SK-N-SH treated with all-trans-retinoic acid at 6 μM for 48 hours (cell line): ENCODE measurements at regions not wholly inside any gene's neighbourhood (a gene's known extent, or its start where the extent isn't known, plus 50 kb on each side); places are given as distances from the start of the nearest gene placed in this dataset.

Source experiments
- ATAC-seq: fragments of 200-7000 bp; cut with Tn5 transposase; 3 replicates; pipeline ENCODE4 v1.9.1; 2020; ENCODE audit warnings: mild to moderate bottlenecking, moderate library complexity
- ARNTL ChIP-seq: fragments of 450-650 bp; formaldehyde crosslinking; IDR thresholded peaks from 2 replicates; pipeline ENCODE4 v1.5.0; 2020; ENCODE audit warnings: low read depth, mild to moderate bottlenecking, moderate library complexity, borderline replicate concordance
- CSDC2 ChIP-seq: fragments of 250-450 bp; sonication (Bioruptor Pico); IDR thresholded peaks from 2 replicates; pipeline ENCODE4 v1.5.0; 2020; ENCODE audit warnings: mild to moderate bottlenecking, moderate library complexity
- ESRRG ChIP-seq: fragments of 250-450 bp; sonication (Bioruptor Pico); IDR thresholded peaks from 2 replicates; pipeline ENCODE4 v1.6.1; 2021; ENCODE audit warnings: mild to moderate bottlenecking
- ISL1 ChIP-seq: fragments of 250-450 bp; sonication (Bioruptor Pico); IDR thresholded peaks from 2 replicates; pipeline ENCODE4 v2.1.2; 2022; ENCODE audit warnings: mild to moderate bottlenecking, moderate library complexity
- OSR1 ChIP-seq: fragments of 250-450 bp; sonication (Bioruptor Pico); IDR thresholded peaks from 2 replicates; pipeline ENCODE4 v1.8.0; 2022; ENCODE audit warnings: moderate library complexity, mild to moderate bottlenecking, inconsistent platforms
- PPARA ChIP-seq: fragments of 250-450 bp; sonication (Bioruptor Pico); IDR thresholded peaks from 2 replicates; pipeline ENCODE4 v1.5.0; 2020; ENCODE audit warnings: mild to moderate bottlenecking, borderline replicate concordance
- RARB ChIP-seq: fragments of 250-450 bp; sonication (Bioruptor Pico); IDR thresholded peaks from 2 replicates; pipeline ENCODE4 v1.8.0; 2021; ENCODE audit warnings: mild to moderate bottlenecking, moderate library complexity
- SNAI2 ChIP-seq: fragments of 250-450 bp; sonication (Bioruptor Pico); IDR thresholded peaks from 2 replicates; pipeline ENCODE4 v1.5.0; 2020; ENCODE audit warnings: mild to moderate bottlenecking, moderate library complexity
- TCF4 ChIP-seq: fragments of 250-450 bp; sonication (Bioruptor Pico); IDR thresholded peaks from 2 replicates; pipeline ENCODE4 v1.8.0; 2021; ENCODE audit warnings: mild to moderate bottlenecking, moderate library complexity, borderline replicate concordance
- TOX ChIP-seq: fragments of 250-450 bp; sonication (Bioruptor Pico); IDR thresholded peaks from 2 replicates; pipeline ENCODE4 v1.8.0; 2021; ENCODE audit warnings: mild to moderate bottlenecking, moderate library complexity, borderline replicate concordance
- ZC3H10 ChIP-seq: fragments of 250-450 bp; sonication (Bioruptor Pico); IDR thresholded peaks from 2 replicates; pipeline ENCODE4 v1.5.1; 2021; ENCODE audit warnings: mild to moderate bottlenecking, moderate library complexity
- ZFP3 ChIP-seq: fragments of 250-450 bp; sonication (Bioruptor Pico); IDR thresholded peaks from 2 replicates; pipeline ENCODE4 v1.5.0; 2020; ENCODE audit warnings: mild to moderate bottlenecking, moderate library complexity
- ZFP30 ChIP-seq: fragments of 450-650 bp; formaldehyde crosslinking; IDR thresholded peaks from 2 replicates; pipeline ENCODE4 v1.5.0; 2022; ENCODE audit warnings: mild to moderate bottlenecking, moderate library complexity
- ZNF565 ChIP-seq: fragments of 450-650 bp; formaldehyde crosslinking; conservative IDR thresholded peaks from 2 replicates; pipeline ENCODE4 v1.5.0; 2020; ENCODE audit warnings: low read depth, mild to moderate bottlenecking, moderate library complexity
- ZNF70 ChIP-seq: fragments of 450-650 bp; formaldehyde crosslinking; IDR thresholded peaks from 2 replicates; pipeline ENCODE4 v1.5.0; 2020; ENCODE audit warnings: mild to moderate bottlenecking, moderate library complexity
- ZNF8 ChIP-seq: fragments of 450-650 bp; formaldehyde crosslinking; IDR thresholded peaks from 2 replicates; pipeline ENCODE4 v1.5.0; 2020; ENCODE audit warnings: mild to moderate bottlenecking, moderate library complexity
- TF ChIP-seq, protein P1 (sequence below): fragments of 250-450 bp; sonication (Bioruptor Pico); IDR thresholded peaks from 2 replicates; pipeline ENCODE4 v1.5.0; 2020; ENCODE audit warnings: mild to moderate bottlenecking, moderate library complexity
- TF ChIP-seq, protein P2 (sequence below): fragments of 250-450 bp; sonication (Bioruptor Pico); IDR thresholded peaks from 2 replicates; pipeline ENCODE4 v1.5.1; 2021; ENCODE audit warnings: mild to moderate bottlenecking, moderate library complexity
- TF ChIP-seq, protein P3 (sequence below): fragments of 250-450 bp; sonication (Bioruptor Pico); IDR thresholded peaks from 2 replicates; pipeline ENCODE4 v1.5.1; 2020; ENCODE audit warnings: low read depth, mild to moderate bottlenecking, moderate library complexity
- TF ChIP-seq, protein P4 (sequence below): fragments of 250-450 bp; sonication (Bioruptor Pico); IDR thresholded peaks from 2 replicates; pipeline ENCODE4 v1.8.0; 2021; ENCODE audit warnings: low read depth, mild to moderate bottlenecking, moderate library complexity, borderline replicate concordance

DNA sequence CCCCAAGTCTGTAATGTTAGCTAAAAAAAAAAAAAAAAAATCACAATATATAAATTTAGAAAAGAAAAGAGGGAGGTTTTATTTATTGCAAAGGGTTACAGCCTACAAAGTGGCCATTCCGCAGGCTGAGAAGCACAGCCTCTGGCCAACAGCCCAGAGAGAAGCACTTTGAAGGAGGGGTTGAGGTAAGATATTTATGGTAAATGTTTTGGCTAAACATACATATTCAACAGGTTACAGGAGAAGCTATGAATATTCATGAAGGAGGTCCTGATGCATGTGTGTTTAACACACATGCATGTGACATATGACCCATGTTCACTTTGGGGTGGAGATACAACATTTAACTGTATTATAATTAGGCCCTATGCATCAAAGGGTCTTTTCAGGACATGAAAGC is 158.5 kb downstream of the TMEM114 start:
- no peak for ATAC-seq
- TF ChIP-seq CSDC2: no peak
- no peak for TF ChIP-seq ZFP3 (CRISPR knock-in tag)
- TF ChIP-seq, protein P1, sequence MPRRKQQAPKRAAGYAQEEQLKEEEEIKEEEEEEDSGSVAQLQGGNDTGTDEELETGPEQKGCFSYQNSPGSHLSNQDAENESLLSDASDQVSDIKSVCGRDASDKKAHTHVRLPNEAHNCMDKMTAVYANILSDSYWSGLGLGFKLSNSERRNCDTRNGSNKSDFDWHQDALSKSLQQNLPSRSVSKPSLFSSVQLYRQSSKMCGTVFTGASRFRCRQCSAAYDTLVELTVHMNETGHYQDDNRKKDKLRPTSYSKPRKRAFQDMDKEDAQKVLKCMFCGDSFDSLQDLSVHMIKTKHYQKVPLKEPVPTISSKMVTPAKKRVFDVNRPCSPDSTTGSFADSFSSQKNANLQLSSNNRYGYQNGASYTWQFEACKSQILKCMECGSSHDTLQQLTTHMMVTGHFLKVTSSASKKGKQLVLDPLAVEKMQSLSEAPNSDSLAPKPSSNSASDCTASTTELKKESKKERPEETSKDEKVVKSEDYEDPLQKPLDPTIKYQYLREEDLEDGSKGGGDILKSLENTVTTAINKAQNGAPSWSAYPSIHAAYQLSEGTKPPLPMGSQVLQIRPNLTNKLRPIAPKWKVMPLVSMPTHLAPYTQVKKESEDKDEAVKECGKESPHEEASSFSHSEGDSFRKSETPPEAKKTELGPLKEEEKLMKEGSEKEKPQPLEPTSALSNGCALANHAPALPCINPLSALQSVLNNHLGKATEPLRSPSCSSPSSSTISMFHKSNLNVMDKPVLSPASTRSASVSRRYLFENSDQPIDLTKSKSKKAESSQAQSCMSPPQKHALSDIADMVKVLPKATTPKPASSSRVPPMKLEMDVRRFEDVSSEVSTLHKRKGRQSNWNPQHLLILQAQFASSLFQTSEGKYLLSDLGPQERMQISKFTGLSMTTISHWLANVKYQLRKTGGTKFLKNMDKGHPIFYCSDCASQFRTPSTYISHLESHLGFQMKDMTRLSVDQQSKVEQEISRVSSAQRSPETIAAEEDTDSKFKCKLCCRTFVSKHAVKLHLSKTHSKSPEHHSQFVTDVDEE (CRISPR knock-in tag): no peak
- TF ChIP-seq ZNF565 (CRISPR knock-in tag): no peak
- no peak for TF ChIP-seq ZNF8 (CRISPR knock-in tag)
- TF ChIP-seq ISL1: no peak
- no peak for TF ChIP-seq PPARA (CRISPR knock-in tag)
- TF ChIP-seq ZC3H10 (CRISPR knock-in tag): no peak
- TF ChIP-seq, protein P2, sequence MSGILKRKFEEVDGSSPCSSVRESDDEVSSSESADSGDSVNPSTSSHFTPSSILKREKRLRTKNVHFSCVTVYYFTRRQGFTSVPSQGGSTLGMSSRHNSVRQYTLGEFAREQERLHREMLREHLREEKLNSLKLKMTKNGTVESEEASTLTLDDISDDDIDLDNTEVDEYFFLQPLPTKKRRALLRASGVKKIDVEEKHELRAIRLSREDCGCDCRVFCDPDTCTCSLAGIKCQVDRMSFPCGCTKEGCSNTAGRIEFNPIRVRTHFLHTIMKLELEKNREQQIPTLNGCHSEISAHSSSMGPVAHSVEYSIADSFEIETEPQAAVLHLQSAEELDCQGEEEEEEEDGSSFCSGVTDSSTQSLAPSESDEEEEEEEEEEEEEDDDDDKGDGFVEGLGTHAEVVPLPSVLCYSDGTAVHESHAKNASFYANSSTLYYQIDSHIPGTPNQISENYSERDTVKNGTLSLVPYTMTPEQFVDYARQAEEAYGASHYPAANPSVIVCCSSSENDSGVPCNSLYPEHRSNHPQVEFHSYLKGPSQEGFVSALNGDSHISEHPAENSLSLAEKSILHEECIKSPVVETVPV (CRISPR knock-in tag): no peak
- no peak for TF ChIP-seq ARNTL (CRISPR knock-in tag)
- no peak for TF ChIP-seq SNAI2 (CRISPR knock-in tag)
- no peak for TF ChIP-seq ESRRG (CRISPR knock-in tag)
- TF ChIP-seq ZNF70 (CRISPR knock-in tag): no peak
- TF ChIP-seq TCF4 (CRISPR knock-in tag): no peak
- TF ChIP-seq, protein P3, sequence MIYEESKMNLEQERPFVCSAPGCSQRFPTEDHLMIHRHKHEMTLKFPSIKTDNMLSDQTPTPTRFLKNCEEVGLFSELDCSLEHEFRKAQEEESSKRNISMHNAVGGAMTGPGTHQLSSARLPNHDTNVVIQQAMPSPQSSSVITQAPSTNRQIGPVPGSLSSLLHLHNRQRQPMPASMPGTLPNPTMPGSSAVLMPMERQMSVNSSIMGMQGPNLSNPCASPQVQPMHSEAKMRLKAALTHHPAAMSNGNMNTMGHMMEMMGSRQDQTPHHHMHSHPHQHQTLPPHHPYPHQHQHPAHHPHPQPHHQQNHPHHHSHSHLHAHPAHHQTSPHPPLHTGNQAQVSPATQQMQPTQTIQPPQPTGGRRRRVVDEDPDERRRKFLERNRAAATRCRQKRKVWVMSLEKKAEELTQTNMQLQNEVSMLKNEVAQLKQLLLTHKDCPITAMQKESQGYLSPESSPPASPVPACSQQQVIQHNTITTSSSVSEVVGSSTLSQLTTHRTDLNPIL (CRISPR knock-in tag): no peak
- TF ChIP-seq TOX (CRISPR knock-in tag): no peak
- no peak for TF ChIP-seq OSR1
- TF ChIP-seq, protein P4, sequence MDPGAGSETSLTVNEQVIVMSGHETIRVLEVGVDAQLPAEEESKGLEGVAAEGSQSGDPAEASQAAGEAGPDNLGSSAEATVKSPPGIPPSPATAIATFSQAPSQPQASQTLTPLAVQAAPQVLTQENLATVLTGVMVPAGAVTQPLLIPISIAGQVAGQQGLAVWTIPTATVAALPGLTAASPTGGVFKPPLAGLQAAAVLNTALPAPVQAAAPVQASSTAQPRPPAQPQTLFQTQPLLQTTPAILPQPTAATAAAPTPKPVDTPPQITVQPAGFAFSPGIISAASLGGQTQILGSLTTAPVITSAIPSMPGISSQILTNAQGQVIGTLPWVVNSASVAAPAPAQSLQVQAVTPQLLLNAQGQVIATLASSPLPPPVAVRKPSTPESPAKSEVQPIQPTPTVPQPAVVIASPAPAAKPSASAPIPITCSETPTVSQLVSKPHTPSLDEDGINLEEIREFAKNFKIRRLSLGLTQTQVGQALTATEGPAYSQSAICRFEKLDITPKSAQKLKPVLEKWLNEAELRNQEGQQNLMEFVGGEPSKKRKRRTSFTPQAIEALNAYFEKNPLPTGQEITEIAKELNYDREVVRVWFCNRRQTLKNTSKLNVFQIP (CRISPR knock-in tag): no peak
- no peak for TF ChIP-seq ZFP30 (CRISPR knock-in tag)

DNA sequence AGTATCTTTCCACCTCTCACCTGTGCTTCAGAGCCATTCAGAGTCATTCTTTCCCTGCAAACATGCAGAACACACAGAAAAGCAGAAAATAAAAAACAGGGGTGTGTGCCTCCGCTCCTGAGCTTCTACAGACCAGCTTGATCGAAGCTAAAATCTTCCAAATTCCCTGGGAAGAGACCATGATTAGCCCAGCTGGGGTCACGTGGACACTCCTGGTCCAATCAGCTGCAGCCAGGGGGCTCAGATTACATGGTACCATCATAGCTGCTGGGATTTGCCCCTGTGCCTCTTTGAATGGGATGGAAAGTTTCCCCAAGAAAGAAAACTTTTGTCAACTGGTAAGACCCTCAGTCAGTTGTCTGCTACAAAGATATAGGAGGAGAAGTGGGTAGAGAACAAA is 159.9 kb downstream of the TMEM114 start:
- no peak for TF ChIP-seq SNAI2 (CRISPR knock-in tag)
- no peak for TF ChIP-seq ZNF565 (CRISPR knock-in tag)
- no peak for TF ChIP-seq RARB
- TF ChIP-seq, protein P2 (CRISPR knock-in tag): no peak
- TF ChIP-seq, protein P3 (CRISPR knock-in tag): no peak
- TF ChIP-seq ISL1: no peak
- TF ChIP-seq OSR1: no peak
- no peak for ATAC-seq

DNA sequence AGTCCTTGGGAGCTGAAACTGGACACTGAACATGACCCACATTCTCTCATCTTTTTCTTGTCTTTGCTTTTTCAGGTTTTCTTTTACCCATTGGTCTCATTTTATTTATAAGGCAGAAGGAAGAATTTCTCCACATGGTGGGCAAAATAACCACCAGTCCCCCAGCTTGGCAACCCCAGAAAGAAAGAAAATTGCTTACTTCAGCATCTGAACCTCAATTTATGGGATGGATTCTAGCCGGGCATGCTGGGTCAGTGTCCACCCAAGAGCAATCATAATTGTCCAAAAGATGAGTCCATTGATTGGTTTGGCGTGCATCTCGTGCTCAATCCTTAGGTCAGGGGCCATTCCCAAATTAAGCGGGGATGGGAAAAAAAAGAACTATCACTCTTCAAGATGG is 163.7 kb downstream of the TMEM114 start:
- ATAC-seq: no peak
- TF ChIP-seq, protein P4 (CRISPR knock-in tag): no peak
- TF ChIP-seq ZFP30 (CRISPR knock-in tag) (no peak), ARNTL (CRISPR knock-in tag) (no peak), ZNF70 (CRISPR knock-in tag) (no peak)
- TF ChIP-seq, protein P3 (CRISPR knock-in tag): no peak
